Large intestine (tissue), 3 donors: ENCODE measurements at regions not wholly inside any gene's neighbourhood (a gene's known extent, or its start where the extent isn't known, plus 50 kb on each side); places are given as distances from the start of the nearest gene placed in this dataset.

Experiments
- DNase-seq, 2 donors: peaks; one replicate each; pipeline versions ENCODE4 v3.0.0 to v3.0.0-alpha.2; 2013
- H3K27ac ChIP-seq: one replicate; pipeline ENCODE4 v1.5.1; 2013; ENCODE audit warnings: low read length
- H3K27me3 ChIP-seq: 2 replicates; pipeline ENCODE4 v1.6.1; 2013; ENCODE audit warnings: low read length; ENCODE audit not compliant: control insufficient read depth, insufficient read depth
- H3K36me3 ChIP-seq: 2 replicates; pipeline ENCODE4 v1.6.1; 2013; ENCODE audit warnings: low read length; ENCODE audit not compliant: control insufficient read depth, insufficient read depth
- H3K4me1 ChIP-seq: one replicate; pipeline ENCODE4 v1.6.1; 2013; ENCODE audit warnings: low read length; ENCODE audit not compliant: control insufficient read depth, insufficient read depth
- H3K4me3 ChIP-seq: one replicate; pipeline ENCODE4 v1.5.1; 2013; ENCODE audit warnings: low read length
- H3K9me3 ChIP-seq: one replicate; pipeline ENCODE4 v1.6.1; 2013; ENCODE audit warnings: mild to moderate bottlenecking, low read depth, low read length, moderate library complexity; ENCODE audit not compliant: control insufficient read depth
- WGBS: methylation state at CpG from one replicate; pipeline ENCODE4 v1.1.5; 2013; ENCODE audit warnings: low lambda C conversion rate; ENCODE audit not compliant: insufficient coverage; 5-methylcytosine and 5-hydroxymethylcytosine counted together

DNA sequence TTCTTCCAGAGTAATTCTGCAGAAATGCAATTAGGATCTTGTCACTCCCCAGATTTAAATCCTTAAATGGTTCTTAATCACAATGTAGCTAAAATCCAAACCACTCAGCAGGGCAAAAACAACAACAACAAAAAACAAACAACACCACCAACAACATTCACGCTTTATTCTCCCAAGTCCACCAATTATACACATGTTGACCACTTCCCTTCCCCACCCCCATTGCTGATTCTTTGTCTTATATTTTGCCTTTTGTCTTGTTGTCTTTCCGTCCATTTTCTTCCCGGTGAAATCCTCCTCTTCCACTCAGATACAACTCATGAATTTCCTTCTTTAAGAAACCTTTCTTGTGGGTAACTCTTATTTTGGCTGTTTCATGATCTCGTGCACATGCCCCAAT lies 902.8 kb downstream of the EPHA4 start:
- 82% methylated on average over 4 of the region's 4 CpGs for WGBS
- Histone ChIP-seq H3K4me1 (no peaks in the 10 kb centered on the region), H3K27ac (no peak overlapping the region), H3K4me3 (no peak overlapping the region), H3K27me3 (no peaks in the 10 kb centered on the region), H3K9me3 (peaks cover 4% of the 10 kb centered on the region), H3K36me3 (no peaks in the 10 kb centered on the region)
- DNase-seq = no peak

DNA sequence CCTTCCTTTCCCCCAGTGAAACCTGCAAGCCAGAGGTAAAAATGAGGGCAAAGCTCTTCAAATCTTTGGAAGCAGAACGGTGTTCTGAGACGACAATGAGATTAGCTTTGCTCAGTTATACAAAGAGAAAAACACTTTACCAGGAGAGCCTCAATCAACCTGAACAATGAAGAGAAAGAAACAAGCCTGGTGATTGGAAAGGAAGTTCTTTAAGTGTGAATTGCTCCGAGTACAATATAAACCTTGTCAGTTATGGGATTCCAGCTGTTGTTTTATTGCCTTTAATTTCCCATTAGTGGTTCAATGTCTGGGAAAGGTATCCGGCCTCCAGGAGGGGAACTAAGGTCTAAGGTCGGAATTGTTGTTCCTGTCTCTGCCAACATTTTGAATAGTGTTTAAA lies 901.6 kb downstream of the EPHA4 start:
- Histone ChIP-seq H3K36me3 (no peaks in the 10 kb centered on the region), H3K4me3 (no peak overlapping the region), H3K27ac (no peak overlapping the region), H3K9me3 (peaks cover 4% of the 10 kb centered on the region), H3K4me1 (no peaks in the 10 kb centered on the region), H3K27me3 (no peaks in the 10 kb centered on the region)
- peak; percentile 6 to 59 for DNase-seq
- WGBS = 13% methylated on average over 1 of the region's 5 CpGs

DNA sequence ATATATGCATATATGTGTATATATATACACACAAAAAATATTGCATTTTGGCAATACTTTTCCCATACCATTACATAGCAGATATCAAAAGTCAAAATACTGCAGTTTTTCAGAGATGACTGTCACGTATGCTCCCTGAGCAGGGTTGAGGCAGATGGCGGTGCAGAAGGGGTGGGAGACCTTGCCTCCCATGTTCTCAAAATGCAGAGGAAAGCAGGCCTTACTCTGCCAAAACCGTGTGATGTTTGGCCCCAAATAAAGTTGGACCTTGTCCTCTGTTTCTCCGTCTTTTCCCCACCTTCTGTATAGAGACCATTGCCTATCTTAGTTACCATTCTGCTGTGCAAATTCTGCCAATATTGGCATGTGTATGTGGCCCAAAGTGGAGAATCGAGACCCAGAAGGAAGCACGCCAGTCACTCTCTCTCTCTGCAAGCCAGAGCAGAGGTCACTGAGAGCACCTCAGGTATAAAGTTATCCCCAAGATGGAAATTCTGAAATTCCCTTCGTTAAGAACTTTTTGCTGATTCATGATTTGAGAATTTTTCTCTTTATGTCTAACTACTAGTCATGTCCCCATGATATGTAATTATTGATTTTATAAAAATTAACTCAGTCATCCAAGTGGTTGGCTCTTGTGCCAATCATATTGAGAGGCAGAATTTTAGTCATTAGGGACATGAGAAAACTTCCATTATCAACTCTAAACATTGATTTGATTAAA lies 898.8 kb downstream of the EPHA4 start:
- Histone ChIP-seq H3K4me3 (no peak overlapping the region), H3K27ac (no peak overlapping the region), H3K36me3 (no peaks in the 10 kb centered on the region), H3K4me1 (no peaks in the 10 kb centered on the region), H3K27me3 (no peaks in the 10 kb centered on the region), H3K9me3 (peaks cover 4% of the 10 kb centered on the region)
- DNase-seq = no peak
- 83% methylated on average over 1 of the region's 7 CpGs for WGBS

DNA sequence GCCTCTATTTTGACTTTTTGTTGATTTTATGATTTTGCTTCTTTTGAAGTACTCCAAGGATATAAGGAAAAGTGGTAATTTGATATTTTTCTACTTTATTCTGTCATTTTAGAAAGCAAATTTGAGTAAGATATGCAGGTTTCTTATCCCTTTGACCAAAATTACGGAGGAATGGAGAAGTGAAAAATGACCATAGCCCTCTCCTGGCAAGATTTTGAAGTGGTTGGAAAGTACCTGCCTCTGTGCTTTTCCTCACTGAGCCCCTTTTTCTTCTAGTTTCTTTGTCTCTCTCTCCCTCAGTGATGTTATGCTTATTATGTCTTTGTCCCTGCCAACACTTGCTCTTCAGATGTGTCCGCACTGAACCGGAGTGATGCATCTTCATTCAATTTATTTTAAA lies 898.1 kb downstream of the EPHA4 start:
- Histone ChIP-seq H3K27ac (no peak overlapping the region), H3K36me3 (no peaks in the 10 kb centered on the region), H3K9me3 (peaks cover 4% of the 10 kb centered on the region), H3K27me3 (no peaks in the 10 kb centered on the region), H3K4me1 (no peaks in the 10 kb centered on the region), H3K4me3 (no peak overlapping the region)
- no peak for DNase-seq
- WGBS = 100% methylated on average over 1 of the region's 3 CpGs

DNA sequence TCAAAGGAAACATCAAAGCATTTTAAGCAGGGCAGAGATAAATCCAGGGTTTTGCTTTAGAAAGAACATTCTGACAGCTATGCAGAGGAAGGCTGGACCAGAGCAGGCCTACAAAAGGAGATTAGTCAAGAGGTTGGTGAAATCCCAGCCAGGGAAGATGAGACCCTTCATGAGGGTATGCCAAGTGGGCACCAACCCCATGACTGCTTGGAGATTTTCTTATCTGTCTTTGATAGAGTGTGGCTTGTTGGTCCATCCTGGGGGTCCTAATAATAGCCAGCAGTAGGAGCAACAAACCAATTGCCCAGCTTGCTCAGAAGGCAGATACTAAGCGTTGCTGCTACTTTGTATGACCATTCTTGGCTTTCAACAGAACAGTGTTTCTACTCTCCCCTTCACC lies 895.4 kb downstream of the EPHA4 start:
- no peaks in the 10 kb centered on the region for H3K27me3 ChIP-seq
- no CpG with 5 or more reads among the region's 1 CpG for WGBS
- H3K4me1 ChIP-seq = no peaks in the 10 kb centered on the region
- H3K27ac ChIP-seq = no peak overlapping the region
- H3K9me3 ChIP-seq = no peaks in the 10 kb centered on the region
- H3K36me3 ChIP-seq = no peaks in the 10 kb centered on the region
- DNase-seq = no peak
- H3K4me3 ChIP-seq = no peak overlapping the region

DNA sequence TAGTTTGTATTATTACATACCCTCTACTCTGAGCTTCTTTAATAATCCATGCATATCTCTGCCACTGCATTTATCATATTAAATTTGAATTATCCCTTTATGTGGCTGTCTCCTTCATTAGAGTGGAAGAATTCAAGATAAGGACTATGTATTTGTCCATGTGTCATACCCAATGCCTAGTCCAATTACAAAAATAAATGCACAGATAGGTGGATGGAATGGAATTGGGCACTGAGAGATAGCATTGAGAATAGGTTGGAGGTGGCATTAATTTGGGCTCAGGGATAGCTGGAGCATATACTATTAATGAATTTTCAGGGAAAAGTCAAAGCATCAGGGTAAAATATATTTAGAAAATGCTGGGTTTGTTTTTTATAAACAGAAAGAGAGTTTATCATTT lies 893.2 kb downstream of the EPHA4 start:
- no peaks in the 10 kb centered on the region for H3K27me3 ChIP-seq
- DNase-seq = no peak

DNA sequence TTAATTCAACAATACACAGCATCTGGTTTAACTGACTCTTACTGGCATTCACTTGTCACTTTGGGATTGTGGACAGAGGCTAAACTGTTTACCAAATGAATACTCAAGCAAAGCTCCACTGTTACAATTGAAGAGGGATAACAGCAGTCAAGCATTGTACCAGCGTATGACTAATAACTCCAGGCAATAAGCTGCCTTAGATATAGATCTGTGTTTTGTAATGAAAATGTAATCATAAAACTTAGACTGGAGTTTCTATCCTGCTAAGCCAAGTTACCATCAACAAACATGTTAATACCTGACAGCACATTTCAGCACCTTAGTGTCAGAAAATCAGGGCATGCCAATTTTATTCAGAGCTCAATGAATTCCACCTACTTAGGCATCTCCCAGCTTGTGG lies 889.5 kb downstream of the EPHA4 start:
- no peaks in the 10 kb centered on the region for H3K9me3 ChIP-seq
- H3K4me1 ChIP-seq = no peaks in the 10 kb centered on the region
- H3K36me3 ChIP-seq = no peaks in the 10 kb centered on the region
- H3K27me3 ChIP-seq = no peaks in the 10 kb centered on the region
- no peak for DNase-seq
- WGBS = no CpG with 5 or more reads among the region's 1 CpG
- no peak overlapping the region for H3K27ac ChIP-seq
- no peak overlapping the region for H3K4me3 ChIP-seq

More for the DNA sequence above, 893.2 kb downstream of the EPHA4 start:
- Histone ChIP-seq H3K4me3 (no peak overlapping the region), H3K9me3 (no peaks in the 10 kb centered on the region), H3K4me1 (no peaks in the 10 kb centered on the region), H3K27ac (no peak overlapping the region), H3K36me3 (no peaks in the 10 kb centered on the region)

DNA sequence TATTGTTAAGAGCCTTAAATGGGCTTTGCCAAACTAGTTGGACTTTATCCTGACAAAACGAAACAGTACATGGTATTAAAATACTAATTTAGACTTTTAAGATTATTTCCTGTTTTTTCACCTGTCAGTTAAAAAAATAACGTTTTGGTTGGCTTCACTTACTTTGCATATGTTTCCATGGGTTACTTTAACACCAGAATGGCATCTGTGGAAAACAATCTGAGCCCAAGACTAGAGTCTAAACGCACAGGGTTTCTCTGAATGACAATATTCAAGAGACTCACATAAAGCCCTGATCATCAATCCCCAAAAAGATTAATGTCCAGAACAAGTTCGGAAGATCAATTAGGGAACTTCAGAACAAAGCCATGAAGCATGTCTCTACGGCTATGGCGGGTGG lies 888.0 kb downstream of the EPHA4 start:
- H3K9me3 ChIP-seq = no peaks in the 10 kb centered on the region
- DNase-seq = no peak
- H3K36me3 ChIP-seq = no peaks in the 10 kb centered on the region
- no peak overlapping the region for H3K4me3 ChIP-seq
- 79% methylated on average over 2 of the region's 6 CpGs for WGBS
- H3K27me3 ChIP-seq = no peaks in the 10 kb centered on the region
- no peaks in the 10 kb centered on the region for H3K4me1 ChIP-seq
- H3K27ac ChIP-seq = no peak overlapping the region

DNA sequence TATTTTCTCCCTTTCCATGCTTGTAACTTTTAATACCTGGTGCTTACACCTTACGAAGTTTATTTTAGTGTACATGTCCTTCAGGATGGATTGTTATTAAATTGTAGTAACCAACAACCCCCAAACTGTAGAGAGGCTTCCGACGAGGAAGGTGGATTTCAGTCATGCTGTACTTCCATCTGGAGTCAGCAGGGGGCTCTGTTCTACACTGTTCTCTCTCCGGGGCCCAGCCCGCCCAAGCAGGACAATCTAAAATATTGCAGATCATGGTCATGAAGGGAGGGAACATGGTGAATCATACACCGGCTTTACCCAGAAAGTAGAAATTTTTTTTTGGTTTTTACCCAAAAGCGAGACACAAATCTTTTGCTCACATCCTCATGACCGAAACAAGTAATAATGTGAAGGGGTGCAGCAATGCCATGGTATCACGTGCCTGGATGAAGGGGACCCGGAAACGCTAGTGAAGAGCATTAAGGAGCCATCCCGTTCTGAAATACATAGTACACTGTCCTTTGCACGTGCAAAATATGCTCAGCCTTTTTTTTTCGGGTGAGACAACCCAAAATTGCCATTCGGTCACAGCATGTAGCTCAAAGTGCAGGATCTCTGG lies 884.8 kb downstream of the EPHA4 start:
- peak; percentile 5 to 30 for DNase-seq
- no peaks in the 10 kb centered on the region for H3K4me1 ChIP-seq
- H3K9me3 ChIP-seq = no peaks in the 10 kb centered on the region
- no peak overlapping the region for H3K4me3 ChIP-seq
- no peak overlapping the region for H3K27ac ChIP-seq
- H3K36me3 ChIP-seq = no peaks in the 10 kb centered on the region
- no peaks in the 10 kb centered on the region for H3K27me3 ChIP-seq
- no CpG with 5 or more reads among the region's 15 CpGs for WGBS

DNA sequence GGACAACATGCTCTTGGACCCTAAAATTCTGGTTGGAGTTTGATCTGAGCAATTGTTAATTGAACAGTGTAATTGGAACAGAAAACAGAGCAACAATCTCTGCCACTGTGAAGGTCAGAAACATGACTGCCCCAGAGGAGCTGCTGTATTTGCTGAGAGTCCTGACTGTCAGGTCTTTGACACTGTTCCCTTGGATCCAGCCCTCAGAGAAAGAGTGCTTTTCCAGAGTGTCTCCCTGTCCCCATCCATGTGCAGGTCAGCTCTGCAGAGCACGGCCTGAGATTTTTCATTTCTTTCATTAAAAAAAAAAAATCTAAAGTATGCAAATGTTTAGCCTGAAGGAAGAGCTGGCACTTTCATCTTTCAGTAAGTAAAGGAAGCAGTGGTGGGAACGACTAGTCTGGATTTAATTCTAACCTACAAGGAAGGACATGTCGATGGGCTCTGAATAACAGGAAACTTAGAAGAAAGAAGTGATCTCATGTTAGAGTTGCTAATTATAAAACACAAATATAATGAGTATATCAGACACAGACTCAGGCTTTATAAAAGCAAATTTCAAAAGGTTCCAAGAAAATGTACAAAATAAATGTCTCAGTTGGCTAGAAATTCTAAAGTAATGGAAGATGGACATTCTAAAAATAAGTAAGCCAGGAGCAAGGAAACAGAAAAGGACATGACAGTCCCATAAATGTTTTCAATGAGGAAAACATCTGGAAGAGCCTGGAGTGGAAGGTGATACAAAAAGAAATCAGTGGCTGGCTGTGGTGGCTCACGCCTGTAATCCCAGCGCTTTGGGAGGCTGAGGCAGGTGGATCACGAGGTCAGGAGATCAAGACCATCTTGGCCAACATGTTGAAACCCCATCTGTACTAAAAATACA lies 876.5 kb downstream of the EPHA4 start:
- Histone ChIP-seq H3K27me3 (no peaks in the 10 kb centered on the region), H3K36me3 (no peaks in the 10 kb centered on the region), H3K9me3 (no peaks in the 10 kb centered on the region), H3K4me1 (no peaks in the 10 kb centered on the region), H3K27ac (no peak overlapping the region), H3K4me3 (no peak overlapping the region)
- DNase-seq = no peak
- WGBS = 100% methylated on average over 2 of the region's 6 CpGs
